ENCODE measurements at regions not wholly inside any gene's neighbourhood (a gene's known extent, or its start where the extent isn't known, plus 50 kb on each side); places are given as distances from the start of the nearest gene placed in this dataset.
"Not testable (repeated sequence)": the region's sequence is repeated elsewhere in the genome, so short reads cannot be mapped to it uniquely, and the experiment has no call there.

GRCh38 chr15:81828135-81828534, 217.7 kb downstream of the MEX3B start:
- no peaks in the 10 kb centered on the region for H3K36me3 ChIP-seq
- TF ChIP-seq POLR2A (IDR thresholded peaks at IDR 0.05) (no peak), CTCF (IDR thresholded peaks at IDR 0.05) (no peak)
- H3K4me1 ChIP-seq, result no peaks in the 10 kb centered on the region
- no peak for DNase-seq
- no peaks in the 10 kb centered on the region for H3K27me3 ChIP-seq
- no peak overlapping the region for H3K27ac ChIP-seq
- intact Hi-C loops (cut with DNase I), result loop anchor here (10.0 kb wide), 1 partner anchor 57 kb away; no protein-coding TSS in a partner anchor
- H3K9me3 ChIP-seq, result no peaks in the 10 kb centered on the region
- no peak overlapping the region for H3K4me3 ChIP-seq

GRCh38 chr15:81825136-81825535, 220.7 kb downstream of the MEX3B start:
- no peak for DNase-seq
- H3K4me3 ChIP-seq, result no peak overlapping the region
- TF ChIP-seq POLR2A (IDR thresholded peaks at IDR 0.05) (no peak), CTCF (IDR thresholded peaks at IDR 0.05) (no peak)
- H3K36me3 ChIP-seq, result no peaks in the 10 kb centered on the region
- WGBS, 2 donors, result 39 to 48% methylated on average over 2 of the region's 2 CpGs
- no peaks in the 10 kb centered on the region for H3K9me3 ChIP-seq
- intact Hi-C loops (cut with DNase I), result loop anchor here (10.0 kb wide), 1 partner anchor 60 kb away; no protein-coding TSS in a partner anchor
- H3K4me1 ChIP-seq, result no peaks in the 10 kb centered on the region
- H3K27ac ChIP-seq, result no peak overlapping the region
- H3K27me3 ChIP-seq, result no peaks in the 10 kb centered on the region

GRCh38 chr15:81822587-81822986, 223.2 kb downstream of the MEX3B start:
- H3K4me1 ChIP-seq, H3K4me3 ChIP-seq, H3K27me3 ChIP-seq, H3K9me3 ChIP-seq, H3K27ac ChIP-seq, DNase-seq, H3K36me3 ChIP-seq: not testable (repeated sequence)
- intact Hi-C loops (cut with DNase I), result loop anchor here (10.0 kb wide), 1 partner anchor 62 kb away; no protein-coding TSS in a partner anchor
- WGBS, 2 donors, result 92 to 100% methylated on average over 1 of the region's 1 CpG

GRCh38 chr15:81819924-81820635, 225.7 kb downstream of the MEX3B start:
- WGBS, 2 donors, result 63 to 74% methylated on average over 5 of the region's 5 CpGs
- intact Hi-C loops (cut with DNase I), result loop anchor here (10.0 kb wide), 1 partner anchor 65 kb away; no protein-coding TSS in a partner anchor

GRCh38 chr15:81814882-81815455, 230.8 kb downstream of the MEX3B start:
- H3K4me1 ChIP-seq, result no peaks in the 10 kb centered on the region
- 79 to 91% methylated on average over 7 of the region's 7 CpGs for WGBS, 2 donors

More at GRCh38 chr15:81819924-81820635, 225.7 kb downstream of the MEX3B start:
- H3K4me1 ChIP-seq, result no peaks in the 10 kb centered on the region
- H3K9me3 ChIP-seq, result no peaks in the 10 kb centered on the region
- no peak for DNase-seq
- H3K27ac ChIP-seq, result no peak overlapping the region
- TF ChIP-seq POLR2A (IDR thresholded peaks at IDR 0.05) (no peak), CTCF (IDR thresholded peaks at IDR 0.05) (no peak)
- H3K4me3 ChIP-seq, result no peak overlapping the region
- H3K27me3 ChIP-seq, result peaks cover 0 to 8% (median 0%) of the 10 kb centered on the region in 4 donors
- no peaks in the 10 kb centered on the region for H3K36me3 ChIP-seq

More at GRCh38 chr15:81814882-81815455, 230.8 kb downstream of the MEX3B start:
- TF ChIP-seq POLR2A (IDR thresholded peaks at IDR 0.05) (no peak), CTCF (IDR thresholded peaks at IDR 0.05) (no peak)
- H3K9me3 ChIP-seq, result no peaks in the 10 kb centered on the region
- peaks cover 0 to 8% (median 0%) of the 10 kb centered on the region in 4 donors for H3K27me3 ChIP-seq
- no peak overlapping the region for H3K4me3 ChIP-seq
- no peak for DNase-seq
- H3K36me3 ChIP-seq, result no peaks in the 10 kb centered on the region
- intact Hi-C loops (cut with DNase I), result no loop called here
- H3K27ac ChIP-seq, result no peak overlapping the region

All from esophagus squamous epithelium (tissue), 5 donors.